Heart left ventricle (tissue), 16 donors: ENCODE measurements at regions not wholly inside any gene's neighbourhood (a gene's known extent, or its start where the extent isn't known, plus 50 kb on each side); places are given as distances from the start of the nearest gene placed in this dataset.

ENCODE experiments used
- ATAC-seq, 4 donors: fragments of 200-7000 bp; cut with Tn5 transposase; one replicate each; pipeline ENCODE4 v1.9.1; 2020 to 2022; ENCODE audit warnings: moderate library complexity in 4 of 4, mild to moderate bottlenecking in 3 of 4, moderate number of reproducible peaks in 1 of 4
- DNase-seq, 5 donors: peaks; one replicate each; pipeline ENCODE4 v3.0.0-alpha.2; 2020
- H3K27ac ChIP-seq, 12 donors: fragments of 200-600 bp; sonication (generic) in 4 of 12; one replicate each; pipeline versions ENCODE4 v1.5.0 to v1.8.0; 2016 to 2022; ENCODE audit warnings: mild to moderate bottlenecking in 2 of 12
- H3K27me3 ChIP-seq, 9 donors: fragments of 200-600 bp; sonication (generic) in 2 of 9; one replicate each; pipeline versions ENCODE4 v1.5.1 to v1.8.0; 2016 to 2022; ENCODE audit warnings: mild to moderate bottlenecking in 3 of 9
- H3K36me3 ChIP-seq, 9 donors: fragments of 200-600 bp; sonication (generic) in 2 of 9; one replicate each; pipeline versions ENCODE4 v1.5.0 to v1.8.0; 2018 to 2022; ENCODE audit warnings: mild to moderate bottlenecking in 2 of 9
- H3K4me1 ChIP-seq, 12 donors: fragments of 200-600 bp; sonication (generic) in 4 of 12; one replicate each; pipeline versions ENCODE4 v1.5.0 to v1.8.0; 2016 to 2022; ENCODE audit warnings: mild to moderate bottlenecking in 3 of 12
- H3K4me3 ChIP-seq, 12 donors: fragments of 200-600 bp; sonication (generic) in 4 of 12; one replicate each; pipeline versions ENCODE4 v1.5.0 to v1.8.0; 2017 to 2022; ENCODE audit warnings: mild to moderate bottlenecking in 9 of 12, moderate library complexity in 4 of 12
- H3K9me3 ChIP-seq, 12 donors: fragments of 200-600 bp; sonication (generic) in 4 of 12; one replicate each; pipeline versions ENCODE4 v1.5.0 to v1.8.0; 2016 to 2022; ENCODE audit warnings: mild to moderate bottlenecking in 1 of 12
- POLR2A ChIP-seq, 2 donors: fragments of 450-650 bp; IDR thresholded peaks; one replicate each; pipeline ENCODE4 v1.6.1; 2017; ENCODE audit warnings: antibody characterized with exemption in 2 of 2, mild to moderate bottlenecking in 2 of 2, moderate library complexity in 2 of 2
- WGBS, 4 donors: extraction: QIAGEN DNeasy Blood & Tissue Kit in 2 of 4; methylation state at CpG; one replicate each; pipeline versions ENCODE4 v1.1.5 to v1.1.7; 2013 to 2018; 5-methylcytosine and 5-hydroxymethylcytosine counted together
- intact Hi-C, 10 donors: fragments of 100-400 bp; cut with DNase I; formaldehyde crosslinking; loops; one replicate each; pipeline versions ENCODE4 v1.11.1 to v1.14.2; 2022
- TF ChIP-seq, protein P1 (sequence below), 12 donors: fragments of 200-600 bp; sonication (generic) in 4 of 12; IDR thresholded peaks; one replicate each; pipeline versions ENCODE4 v1.5.0 to v1.8.0; 2018 to 2022; ENCODE audit warnings: antibody characterized with exemption in 12 of 12, mild to moderate bottlenecking in 5 of 12
- donor health status: ischemic (EF 13 %, LVEDD 7.1; RV severe dilation, severe dysfunction).
- donor health status: healthy with polysubstance abuse.
- donor health status: DM: no; HTN: yes; CAD: no.
- donor health status: DM: no; HTN: no; CAD: no.
- donor health status: ischemic (EF 25% LVEDD 6.9; RV normal size, moderate dysfunction).
- donor health status: ischemic (EF 25% LVEDD 5.7; RV mildly dilated, moderate dysfunction).
- donor health status: healthy.
- donor health status: DM: yes; HTN: yes; CAD: no.
- donor health status: ischemic (EF 35%, LVEDD 5.7; RV mildly dilated, moderate dysfunction).
- donor health status: nonischemic (EF 11% LVEDD 7.7; RV severe dilation, severe dysfunction).
- donor health status: DM: yes; HTN: yes; CAD: no.
- donor health status: PGD.
- donor health status: ischemic (EF 29% LVEDD 5.4; RV normal size, mild dysfunction).
- donor health status: nonischemic (EF 23%, LVEDD 6.1; RV moderate dilation, normal function).

DNA sequence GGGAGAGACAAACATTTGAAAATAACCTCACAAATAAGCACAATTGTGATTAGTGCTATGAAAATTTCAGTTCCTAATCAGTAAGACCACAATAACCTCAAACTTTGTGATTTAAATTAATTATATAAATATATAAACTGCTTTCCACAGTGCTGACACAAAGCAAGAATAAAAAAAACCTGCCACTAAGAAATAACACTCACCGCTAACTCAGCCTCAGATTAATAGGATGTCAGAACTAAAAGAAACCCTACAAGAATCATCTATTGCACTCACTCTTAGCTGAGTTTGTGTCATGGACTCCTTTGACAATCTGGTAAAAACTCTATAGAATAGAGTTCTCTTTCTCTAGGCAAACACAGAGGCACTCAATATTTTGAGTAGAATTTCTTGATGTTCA is 68.4 kb downstream of the SLC41A2 start:
- DNase-seq (no peak), ATAC-seq (no peak)
- TF ChIP-seq, protein P1, sequence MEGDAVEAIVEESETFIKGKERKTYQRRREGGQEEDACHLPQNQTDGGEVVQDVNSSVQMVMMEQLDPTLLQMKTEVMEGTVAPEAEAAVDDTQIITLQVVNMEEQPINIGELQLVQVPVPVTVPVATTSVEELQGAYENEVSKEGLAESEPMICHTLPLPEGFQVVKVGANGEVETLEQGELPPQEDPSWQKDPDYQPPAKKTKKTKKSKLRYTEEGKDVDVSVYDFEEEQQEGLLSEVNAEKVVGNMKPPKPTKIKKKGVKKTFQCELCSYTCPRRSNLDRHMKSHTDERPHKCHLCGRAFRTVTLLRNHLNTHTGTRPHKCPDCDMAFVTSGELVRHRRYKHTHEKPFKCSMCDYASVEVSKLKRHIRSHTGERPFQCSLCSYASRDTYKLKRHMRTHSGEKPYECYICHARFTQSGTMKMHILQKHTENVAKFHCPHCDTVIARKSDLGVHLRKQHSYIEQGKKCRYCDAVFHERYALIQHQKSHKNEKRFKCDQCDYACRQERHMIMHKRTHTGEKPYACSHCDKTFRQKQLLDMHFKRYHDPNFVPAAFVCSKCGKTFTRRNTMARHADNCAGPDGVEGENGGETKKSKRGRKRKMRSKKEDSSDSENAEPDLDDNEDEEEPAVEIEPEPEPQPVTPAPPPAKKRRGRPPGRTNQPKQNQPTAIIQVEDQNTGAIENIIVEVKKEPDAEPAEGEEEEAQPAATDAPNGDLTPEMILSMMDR (IDR thresholded peaks at IDR 0.05): no peak
- no peak for TF ChIP-seq POLR2A (IDR thresholded peaks at IDR 0.05)
- no peaks in the 10 kb centered on the region for H3K4me1 ChIP-seq
- no peaks in the 10 kb centered on the region for H3K9me3 ChIP-seq
- H3K4me3 ChIP-seq: no peak overlapping the region
- no peaks in the 10 kb centered on the region for H3K27me3 ChIP-seq
- no peak overlapping the region for H3K27ac ChIP-seq
- no peaks in the 10 kb centered on the region for H3K36me3 ChIP-seq
- intact Hi-C loops: loop anchor here in 1 of 10 donors (10.0 kb wide), 1 partner anchor 155 kb away; no protein-coding TSS in a partner anchor
- WGBS, 4 donors: 97 to 100% (median 98%) methylated on average over 1 of the region's 1 CpG

DNA sequence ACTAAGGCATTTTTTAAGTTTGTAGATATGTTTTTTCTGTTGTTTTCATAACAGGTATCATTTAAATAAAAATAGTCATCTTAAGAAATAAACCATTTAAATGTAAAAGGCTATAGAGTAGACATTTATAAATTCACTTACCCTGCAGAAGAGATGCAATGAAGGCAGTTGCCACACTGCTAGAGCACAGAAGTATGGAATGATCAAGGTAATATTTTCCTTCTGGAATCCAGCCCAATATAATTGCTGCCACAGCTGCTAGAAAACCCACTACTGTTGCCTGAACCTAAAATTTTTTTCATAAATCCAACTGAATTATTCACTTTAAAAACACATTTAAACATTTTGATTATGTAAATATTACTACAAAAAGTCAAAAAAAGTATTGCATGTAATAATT is 69.2 kb downstream of the SLC41A2 start:
- H3K36me3 ChIP-seq: no peaks in the 10 kb centered on the region
- no peak for TF ChIP-seq POLR2A (IDR thresholded peaks at IDR 0.05)
- TF ChIP-seq, protein P1 (IDR thresholded peaks at IDR 0.05): no peak
- intact Hi-C loops: no loop called here
- no peaks in the 10 kb centered on the region for H3K4me1 ChIP-seq
- H3K27me3 ChIP-seq: no peaks in the 10 kb centered on the region
- ATAC-seq: no peak
- H3K4me3 ChIP-seq: no peak overlapping the region
- no peak overlapping the region for H3K27ac ChIP-seq
- no peak for DNase-seq
- no peaks in the 10 kb centered on the region for H3K9me3 ChIP-seq

DNA sequence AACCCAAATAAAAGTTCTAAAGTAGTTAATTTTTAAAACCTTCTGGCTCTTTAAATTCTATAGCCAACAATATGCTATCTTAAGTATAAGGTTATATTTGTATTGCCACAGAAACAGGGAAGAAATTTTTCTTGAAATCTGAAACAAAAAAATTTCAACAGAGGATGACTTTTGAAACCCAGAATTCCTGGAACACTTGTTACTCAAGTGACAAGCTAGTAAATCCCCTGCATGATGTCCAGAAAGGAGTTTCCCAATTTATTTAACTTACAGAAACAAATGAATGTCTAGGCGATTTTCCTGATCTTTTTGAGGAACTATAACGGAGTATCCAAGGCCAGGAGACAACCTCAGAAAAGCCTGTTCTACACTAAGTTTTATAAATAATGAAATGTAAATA is 69.6 kb downstream of the SLC41A2 start:
- 76 to 85% (median 84%) methylated on average over 2 of the region's 2 CpGs for WGBS, 4 donors
- TF ChIP-seq, protein P1 (IDR thresholded peaks at IDR 0.05): no peak
- no peak for TF ChIP-seq POLR2A (IDR thresholded peaks at IDR 0.05)

DNA sequence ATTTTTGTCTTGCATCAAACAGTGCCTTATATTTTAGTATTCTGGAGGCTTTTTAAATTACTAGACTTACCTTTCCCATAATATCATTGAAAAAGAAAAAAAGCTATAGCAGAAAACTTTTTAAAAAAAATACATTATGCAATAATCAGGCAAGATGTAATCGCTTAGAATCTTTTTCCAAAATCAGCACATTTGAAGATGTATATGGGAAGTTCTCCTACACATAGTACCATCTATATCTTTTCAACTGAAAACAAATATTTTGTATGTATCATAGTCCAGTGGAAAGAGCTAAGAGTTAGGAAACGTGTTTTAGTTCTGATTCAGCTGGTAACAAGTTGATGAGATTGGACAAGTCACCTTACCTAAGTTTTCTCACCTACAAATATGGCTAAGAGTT is 70.6 kb downstream of the SLC41A2 start:
- 79 to 84% (median 82%) methylated on average over 2 of the region's 2 CpGs for WGBS, 4 donors
- ATAC-seq: no peak

More for the DNA sequence above, 69.6 kb downstream of the SLC41A2 start:
- intact Hi-C loops: no loop called here
- Histone ChIP-seq H3K4me1 (no peaks in the 10 kb centered on the region), H3K4me3 (no peak overlapping the region), H3K9me3 (no peaks in the 10 kb centered on the region), H3K27me3 (no peaks in the 10 kb centered on the region), H3K27ac (no peak overlapping the region), H3K36me3 (no peaks in the 10 kb centered on the region)
- no peak for ATAC-seq
- no peak for DNase-seq

More for the DNA sequence above, 70.6 kb downstream of the SLC41A2 start:
- Histone ChIP-seq H3K4me1 (no peaks in the 10 kb centered on the region), H3K36me3 (no peaks in the 10 kb centered on the region), H3K27ac (no peak overlapping the region), H3K9me3 (no peaks in the 10 kb centered on the region), H3K4me3 (no peak overlapping the region), H3K27me3 (no peaks in the 10 kb centered on the region)
- no peak for DNase-seq
- intact Hi-C loops: no loop called here
- no peak for TF ChIP-seq POLR2A (IDR thresholded peaks at IDR 0.05)
- TF ChIP-seq, protein P1 (IDR thresholded peaks at IDR 0.05): no peak
